Esophagus muscularis mucosa (tissue), 3 donors: ENCODE measurements at regions not wholly inside any gene's neighbourhood (a gene's known extent, or its start where the extent isn't known, plus 50 kb on each side); places are given as distances from the start of the nearest gene placed in this dataset.

Source experiments
- POLR2A ChIP-seq: fragments of 450-650 bp; IDR thresholded peaks from one replicate; pipeline ENCODE4 v1.6.1; 2017; ENCODE audit warnings: antibody characterized with exemption, moderate library complexity, mild to moderate bottlenecking, low read depth
- TF ChIP-seq, protein P1 (sequence below), 3 experiments: fragments of 200-600 bp in 2 of 3; fragments of 450-650 bp in 1 of 3; sonication (generic) in 2 of 3; IDR thresholded peaks; one replicate each; pipeline ENCODE4 v1.5.1; 2017 to 2019; ENCODE audit warnings: antibody characterized with exemption in 3 of 3, mild to moderate bottlenecking in 2 of 3, moderate library complexity in 1 of 3

DNA sequence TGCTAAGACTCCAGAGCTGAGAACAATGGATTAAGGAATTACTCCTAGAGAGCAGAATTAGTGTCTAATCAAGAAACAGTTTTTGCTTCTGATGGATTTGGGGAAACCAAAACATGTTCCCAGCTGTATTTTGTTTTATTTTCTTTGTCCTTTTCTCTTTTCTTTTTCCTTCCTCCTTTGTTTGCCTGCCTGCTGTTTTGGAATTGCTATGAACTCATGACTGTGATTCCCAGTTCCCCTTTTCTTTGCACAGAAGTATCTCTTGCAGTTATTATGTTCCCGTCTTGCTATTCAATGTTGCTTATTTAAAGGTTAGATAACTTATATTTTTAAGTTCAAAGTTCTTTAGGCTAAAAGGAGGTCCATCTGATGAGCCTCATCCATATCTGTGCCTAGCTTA lies 77.0 kb upstream of the GBE1 start:
- TF ChIP-seq, protein P1, sequence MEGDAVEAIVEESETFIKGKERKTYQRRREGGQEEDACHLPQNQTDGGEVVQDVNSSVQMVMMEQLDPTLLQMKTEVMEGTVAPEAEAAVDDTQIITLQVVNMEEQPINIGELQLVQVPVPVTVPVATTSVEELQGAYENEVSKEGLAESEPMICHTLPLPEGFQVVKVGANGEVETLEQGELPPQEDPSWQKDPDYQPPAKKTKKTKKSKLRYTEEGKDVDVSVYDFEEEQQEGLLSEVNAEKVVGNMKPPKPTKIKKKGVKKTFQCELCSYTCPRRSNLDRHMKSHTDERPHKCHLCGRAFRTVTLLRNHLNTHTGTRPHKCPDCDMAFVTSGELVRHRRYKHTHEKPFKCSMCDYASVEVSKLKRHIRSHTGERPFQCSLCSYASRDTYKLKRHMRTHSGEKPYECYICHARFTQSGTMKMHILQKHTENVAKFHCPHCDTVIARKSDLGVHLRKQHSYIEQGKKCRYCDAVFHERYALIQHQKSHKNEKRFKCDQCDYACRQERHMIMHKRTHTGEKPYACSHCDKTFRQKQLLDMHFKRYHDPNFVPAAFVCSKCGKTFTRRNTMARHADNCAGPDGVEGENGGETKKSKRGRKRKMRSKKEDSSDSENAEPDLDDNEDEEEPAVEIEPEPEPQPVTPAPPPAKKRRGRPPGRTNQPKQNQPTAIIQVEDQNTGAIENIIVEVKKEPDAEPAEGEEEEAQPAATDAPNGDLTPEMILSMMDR (IDR thresholded peaks at IDR 0.05), result no peak
- TF ChIP-seq POLR2A, result no peak
